ENCODE measurements at regions not wholly inside any gene's neighbourhood (a gene's known extent, or its start where the extent isn't known, plus 50 kb on each side); places are given as distances from the start of the nearest gene placed in this dataset.

- TF ChIP-seq, protein P1, sequence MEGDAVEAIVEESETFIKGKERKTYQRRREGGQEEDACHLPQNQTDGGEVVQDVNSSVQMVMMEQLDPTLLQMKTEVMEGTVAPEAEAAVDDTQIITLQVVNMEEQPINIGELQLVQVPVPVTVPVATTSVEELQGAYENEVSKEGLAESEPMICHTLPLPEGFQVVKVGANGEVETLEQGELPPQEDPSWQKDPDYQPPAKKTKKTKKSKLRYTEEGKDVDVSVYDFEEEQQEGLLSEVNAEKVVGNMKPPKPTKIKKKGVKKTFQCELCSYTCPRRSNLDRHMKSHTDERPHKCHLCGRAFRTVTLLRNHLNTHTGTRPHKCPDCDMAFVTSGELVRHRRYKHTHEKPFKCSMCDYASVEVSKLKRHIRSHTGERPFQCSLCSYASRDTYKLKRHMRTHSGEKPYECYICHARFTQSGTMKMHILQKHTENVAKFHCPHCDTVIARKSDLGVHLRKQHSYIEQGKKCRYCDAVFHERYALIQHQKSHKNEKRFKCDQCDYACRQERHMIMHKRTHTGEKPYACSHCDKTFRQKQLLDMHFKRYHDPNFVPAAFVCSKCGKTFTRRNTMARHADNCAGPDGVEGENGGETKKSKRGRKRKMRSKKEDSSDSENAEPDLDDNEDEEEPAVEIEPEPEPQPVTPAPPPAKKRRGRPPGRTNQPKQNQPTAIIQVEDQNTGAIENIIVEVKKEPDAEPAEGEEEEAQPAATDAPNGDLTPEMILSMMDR (IDR thresholded peaks at IDR 0.05): no peak
Observed at GRCh38 chr6:15158821-15159619, 86.8 kb upstream of the JARID2 start.

GRCh38 chr6:15160812-15161211, 85.1 kb upstream of the JARID2 start:
- TF ChIP-seq, protein P1 (IDR thresholded peaks at IDR 0.05): no peak

DNA sequence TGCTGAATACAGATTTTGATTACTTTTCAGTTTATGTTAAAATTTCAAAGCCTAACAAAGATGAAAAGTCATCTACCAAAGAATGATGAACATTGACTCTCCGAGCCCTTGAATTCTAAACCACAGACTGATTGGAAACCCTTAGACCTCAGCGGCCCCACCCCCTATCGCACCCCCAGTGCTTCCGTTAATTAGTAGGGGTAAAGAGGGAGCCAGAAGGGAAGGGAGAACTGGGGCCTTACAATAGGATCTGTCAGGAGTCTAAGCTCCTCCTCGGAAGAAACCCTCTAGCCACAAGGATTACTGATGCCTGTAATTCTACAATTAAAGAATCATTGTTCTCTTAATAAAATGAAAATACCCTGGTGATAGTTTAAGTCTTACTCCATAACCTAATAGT, 79.7 kb upstream of the JARID2 start:
- TF ChIP-seq, protein P1 (IDR thresholded peaks at IDR 0.05): no peak

GRCh38 chr6:15170126-15170525, 75.7 kb upstream of the JARID2 start:
- TF ChIP-seq, protein P1 (IDR thresholded peaks at IDR 0.05): no peak

GRCh38 chr6:15171026-15171425, 74.8 kb upstream of the JARID2 start:
- TF ChIP-seq, protein P1 (IDR thresholded peaks at IDR 0.05): no peak

DNA sequence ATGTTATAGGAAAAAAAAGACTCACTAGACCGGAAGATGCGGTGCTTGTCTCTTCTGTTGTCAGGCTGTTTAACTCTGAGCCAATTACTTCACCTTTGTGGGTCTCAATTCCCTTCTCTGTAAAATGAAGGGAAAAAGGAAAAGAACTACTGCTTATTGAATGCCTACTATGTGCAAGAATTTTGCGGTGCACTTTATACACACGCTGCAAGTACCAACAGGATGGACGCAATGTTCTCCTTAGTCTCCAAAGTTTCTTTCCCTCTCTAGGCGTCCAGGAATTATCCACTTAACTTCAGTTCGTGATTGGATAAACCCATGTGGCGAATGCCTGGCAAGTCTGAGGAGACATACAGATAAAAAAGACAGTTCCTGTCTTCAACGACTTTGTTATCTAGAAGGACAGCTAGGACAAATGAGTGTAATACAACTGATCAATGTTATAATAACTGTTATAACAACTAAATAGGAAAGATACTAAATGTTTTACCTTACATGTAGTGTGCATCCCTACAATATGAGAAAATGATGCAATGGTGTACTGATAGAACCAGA, 69.0 kb upstream of the JARID2 start:
- TF ChIP-seq, protein P1 (IDR thresholded peaks at IDR 0.05): no peak

DNA sequence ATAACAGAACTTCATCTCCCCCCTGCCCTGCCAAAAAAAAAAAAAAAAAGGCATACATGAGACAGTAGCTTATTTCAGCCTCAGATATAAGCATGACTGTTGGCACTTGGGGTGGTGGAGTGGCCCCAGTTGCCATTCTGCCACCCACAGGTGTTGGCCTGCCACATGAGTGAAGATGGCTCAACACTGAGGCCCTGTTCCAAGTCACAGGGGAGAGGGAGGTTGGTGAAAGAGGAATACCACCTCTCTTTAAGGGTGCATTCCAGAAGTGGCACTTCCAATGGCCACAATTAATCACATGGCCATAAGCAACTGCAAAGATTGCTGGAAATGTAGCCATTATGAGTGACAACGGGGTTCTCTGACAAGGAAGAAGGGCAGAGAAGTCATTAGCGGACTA, 61.9 kb upstream of the JARID2 start:
- TF ChIP-seq, protein P1 (IDR thresholded peaks at IDR 0.05): no peak
